K562 (cell line): ENCODE measurements at regions not wholly inside any gene's neighbourhood (a gene's known extent, or its start where the extent isn't known, plus 50 kb on each side); places are given as distances from the start of the nearest gene placed in this dataset.

Experiments
- ATAC-seq: fragments of 200-7000 bp; cut with Tn5 transposase; 3 replicates; pipeline ENCODE4 v1.9.1; 2020; ENCODE audit warnings: moderate library complexity
- BruUV-seq: library from RNA; stranded (reverse); fragments of 400-500 nt; replicated peaks from 2 replicates; lab custom pipeline; 2021; lab: Mats Ljungman, UMichigan
- CTCF ChIA-PET: fragments of 300-600 bp; formaldehyde crosslinking; extraction: SDS; loops from one replicate; lab custom pipeline; 2021; ENCODE audit warnings: low intra/inter-chr PET ratio; lab: Yijun Ruan, JAX
- POLR2A ChIA-PET: fragments of 300-600, 350-650 bp; sonication (Branson Sonifier 250); formaldehyde crosslinking; extraction: SDS; loops from one replicate; lab custom pipeline; 2021; ENCODE audit warnings: antibody characterized with exemption, inconsistent platforms; lab: Yijun Ruan, JAX
- DNase-seq, 4 experiments: peaks; one replicate each; pipeline versions ENCODE4 v3.0.0 to v3.0.0-alpha.2; 2011 to 2018; ENCODE audit warnings: low spot score in 3 of 4, mixed read lengths in 3 of 4; ENCODE audit errors: extremely low read depth in 1 of 4
- FAIRE-seq: peaks from 2 replicates; lab custom pipeline; 2011; peaks lifted over from hg19 to GRCh38; lab: Jason Lieb, UNC
- H2AFZ ChIP-seq: 2 replicates; pipeline ENCODE4 v1.6.0; 2011; ENCODE audit warnings: low read depth, low read length, control low read depth, inconsistent platforms
- H3K27ac ChIP-seq: fragments of 200-600 bp; 3 replicates; pipeline ENCODE4 v1.8.0; 2011; ENCODE audit warnings: low read depth, mild to moderate bottlenecking, control low read depth, inconsistent platforms, low read length, moderate library complexity, mixed read lengths; ENCODE audit errors: extremely low read depth
- H3K27me3 ChIP-seq, 2 experiments: fragments of 300-600 bp in 1 of 2; 2 replicates in 1 of 2; 3 replicates in 1 of 2; pipeline versions ENCODE4 v1.6.0 to v1.8.0; 2011; ENCODE audit warnings: inconsistent platforms in 2 of 2, low read length in 2 of 2, mild to moderate bottlenecking in 1 of 2, mixed read lengths in 1 of 2, moderate library complexity in 1 of 2; ENCODE audit not compliant: control insufficient read depth in 2 of 2, insufficient read depth in 2 of 2
- H3K36me3 ChIP-seq: fragments of 300-600 bp; 3 replicates; pipeline ENCODE4 v1.8.0; 2011; ENCODE audit warnings: mild to moderate bottlenecking, low read length, inconsistent platforms; ENCODE audit not compliant: control insufficient read depth, insufficient read depth
- H3K4me1 ChIP-seq, 2 experiments: fragments of 200-600 bp in 1 of 2; replicated peaks in 1 of 2; 2 replicates in 1 of 2; 3 replicates in 1 of 2; pipeline versions ENCODE4 v1.5.1 to v1.8.0; 2011; ENCODE audit warnings: inconsistent platforms in 2 of 2, low read length in 2 of 2, mild to moderate bottlenecking in 1 of 2, mixed read lengths in 1 of 2, moderate library complexity in 1 of 2; ENCODE audit not compliant: control insufficient read depth in 2 of 2, insufficient read depth in 2 of 2
- H3K4me2 ChIP-seq: 2 replicates; pipeline ENCODE4 v1.6.1; 2011; ENCODE audit warnings: low read length, control low read depth, inconsistent platforms, mixed read lengths; ENCODE audit not compliant: insufficient read depth
- H3K4me3 ChIP-seq: fragments of 200-600 bp; sonication (generic), shearing (Covaris generic); 2 replicates; pipeline ENCODE4 v1.5.1; 2016; ENCODE audit warnings: control low read depth, inconsistent platforms
- H3K79me2 ChIP-seq: fragments of 200-600 bp; 3 replicates; pipeline ENCODE4 v1.8.0; 2011; ENCODE audit warnings: low read length, inconsistent platforms; ENCODE audit not compliant: control insufficient read depth, insufficient read depth
- H3K9ac ChIP-seq, 2 experiments: 2 replicates each; pipeline versions ENCODE4 v1.6.0 to v1.6.1; 2011; ENCODE audit warnings: low read depth in 2 of 2, low read length in 2 of 2, control low read depth in 1 of 2, inconsistent platforms in 1 of 2, mild to moderate bottlenecking in 1 of 2, mixed read lengths in 1 of 2; ENCODE audit not compliant: insufficient read depth in 1 of 2
- H3K9me1 ChIP-seq: one replicate; pipeline ENCODE4 v1.6.0; 2011; ENCODE audit warnings: inconsistent platforms, mild to moderate bottlenecking, low read length, moderate library complexity; ENCODE audit not compliant: control insufficient read depth, insufficient read depth
- H3K9me3 ChIP-seq: replicated peaks from 2 replicates; pipeline ENCODE4 v1.5.1; 2011; ENCODE audit warnings: low read depth, low read length, inconsistent platforms; ENCODE audit not compliant: control insufficient read depth, insufficient read depth
- H4K20me1 ChIP-seq: replicated peaks from 2 replicates; pipeline ENCODE4 v1.6.1; 2011; ENCODE audit warnings: low read length, inconsistent platforms, mixed read lengths; ENCODE audit not compliant: control insufficient read depth, insufficient read depth
- CAMTA2 ChIP-seq: fragments of 250-450 bp; sonication (Bioruptor Pico); conservative IDR thresholded peaks from 2 replicates; pipeline ENCODE4 v1.5.1; 2022
- CBFA2T2 ChIP-seq: fragments of 450-650 bp; conservative IDR thresholded peaks from 2 replicates; pipeline ENCODE4 v1.6.1; 2017; ENCODE audit warnings: mild to moderate bottlenecking
- CBFA2T3 ChIP-seq: fragments of 450-650 bp; IDR thresholded peaks from 2 replicates; pipeline ENCODE4 v1.6.1; 2017
- MCM3 ChIP-seq: fragments of 450-650 bp; IDR thresholded peaks from 2 replicates; pipeline ENCODE4 v1.6.1; 2016
- NR3C1 ChIP-seq: sonication (generic); formaldehyde crosslinking; IDR thresholded peaks from 2 replicates; pipeline ENCODE4 v1.8.1; 2022; ENCODE audit warnings: missing genetic modification reagents
- PHTF2 ChIP-seq: fragments of 250-450 bp; sonication (Bioruptor Pico); IDR thresholded peaks from 2 replicates; pipeline ENCODE4 v1.5.0; 2021; ENCODE audit warnings: mild to moderate bottlenecking
- SMARCA4 ChIP-seq: fragments of 450-650 bp; IDR thresholded peaks from 2 replicates; pipeline ENCODE4 v1.6.1; 2016
- SNIP1 ChIP-seq: fragments of 450-650 bp; IDR thresholded peaks from 2 replicates; pipeline ENCODE4 v1.7.1; 2017; ENCODE audit warnings: low read depth, mild to moderate bottlenecking
- SUPT5H ChIP-seq: fragments of 450-650 bp; IDR thresholded peaks from 2 replicates; pipeline ENCODE4 v1.6.1; 2016
- TSC22D4 ChIP-seq: fragments of 450-650 bp; IDR thresholded peaks from 2 replicates; pipeline ENCODE4 v1.6.1; 2016; ENCODE audit warnings: missing genetic modification characterization, missing biosample characterization, control low read depth
- ZBED1 ChIP-seq: IDR thresholded peaks from 2 replicates; pipeline ENCODE4 v1.6.1; 2014
- WGBS: fragments of 100-300 bp; shearing (Covaris generic); methylation state at CpG from one replicate; pipeline ENCODE4 v1.1.6; 2016; ENCODE audit warnings: low coverage, mixed read lengths; ENCODE audit not compliant: insufficient coverage; ENCODE audit errors: missing lambda C conversion rate; 5-methylcytosine and 5-hydroxymethylcytosine counted together
- in situ Hi-C: fragments of 300-500 bp; cut with MboI; formaldehyde crosslinking; loops from 4 replicates; pipeline ENCODE4 v1.15.0; 2018; ENCODE audit warnings: inconsistent platforms, mixed read lengths
- intact Hi-C: fragments of 100-400 bp; cut with micrococcal nuclease; formaldehyde crosslinking; loops from 2 replicates; pipeline ENCODE4 v1.14.2; 2022

GRCh38 chr9:26612211-26612610 is 280.4 kb downstream of the CAAP1 start:
- FAIRE-seq, result no peak
- no TSS peak for BruUV-seq
- WGBS, result no CpG with 5 or more reads among the region's 3 CpGs

DNA sequence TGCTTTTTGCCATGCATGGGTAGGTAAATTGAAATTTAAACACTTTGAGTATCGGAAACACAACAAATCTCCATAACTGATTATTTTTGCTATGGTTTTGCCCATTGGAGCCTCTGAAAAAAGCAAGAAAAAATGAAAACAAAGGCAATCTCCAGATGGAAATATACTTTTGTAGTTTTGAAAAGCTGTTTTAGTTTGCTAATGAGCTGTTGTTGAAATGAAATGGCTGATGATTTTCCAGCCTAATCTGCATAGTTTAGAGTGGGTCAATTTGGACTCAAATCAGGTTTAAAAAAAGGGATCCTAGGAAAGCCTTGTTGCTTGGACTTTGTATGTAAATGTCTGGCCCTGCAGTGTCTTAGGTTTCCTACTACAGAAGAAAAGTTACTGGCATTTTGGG is 285.8 kb downstream of the CAAP1 start:
- no peak overlapping the region for H3K9ac ChIP-seq
- DNase-seq (no peak), FAIRE-seq (no peak), ATAC-seq (no peak)
- ChIA-PET POLR2A (no interaction called here), CTCF (no interaction called here)
- H3K79me2 ChIP-seq, result no peaks in the 10 kb centered on the region
- no peak overlapping the region for H3K4me2 ChIP-seq
- no TSS peak for BruUV-seq
- no peaks in the 10 kb centered on the region for H3K36me3 ChIP-seq
- H3K4me1 ChIP-seq, result no peaks in the 10 kb centered on the region
- intact Hi-C loops (no loop called here), in situ Hi-C loops (no loop called here)
- H3K27ac ChIP-seq, result no peak overlapping the region
- no peak overlapping the region for H2AFZ ChIP-seq
- TF ChIP-seq SNIP1, result no peak
- no peak for TF ChIP-seq SUPT5H
- no peak for TF ChIP-seq SMARCA4
- TF ChIP-seq ZBED1, result no peak
- no peak for TF ChIP-seq CAMTA2 (CRISPR knock-in tag)
- TF ChIP-seq CBFA2T2, result no peak
- no peak for TF ChIP-seq TSC22D4 (tag)
- H3K4me3 ChIP-seq, result no peak overlapping the region
- 0% methylated on average over 1 of the region's 1 CpG for WGBS
- no peaks in the 10 kb centered on the region for H4K20me1 ChIP-seq
- no peaks in the 10 kb centered on the region for H3K9me1 ChIP-seq
- no peaks in the 10 kb centered on the region for H3K27me3 ChIP-seq
- H3K9me3 ChIP-seq, result no peaks in the 10 kb centered on the region

More at GRCh38 chr9:26612211-26612610, 280.4 kb downstream of the CAAP1 start:
- Histone ChIP-seq H3K4me1 (no peaks in the 10 kb centered on the region), H3K9me1 (no peaks in the 10 kb centered on the region), H3K9ac (no peak overlapping the region), H3K4me2 (no peak overlapping the region), H3K27ac (no peak overlapping the region), H3K27me3 (no peaks in the 10 kb centered on the region), H3K79me2 (no peaks in the 10 kb centered on the region), H3K36me3 (no peaks in the 10 kb centered on the region), H3K4me3 (no peak overlapping the region), H3K9me3 (no peaks in the 10 kb centered on the region), H2AFZ (no peak overlapping the region), H4K20me1 (no peaks in the 10 kb centered on the region)
- in situ Hi-C loops, result no loop called here
- TF ChIP-seq PHTF2 (CRISPR knock-in tag) (no peak), CBFA2T3 (0 out of 2 replicates have a peak, but pooled peaks have one; percentile 6), NR3C1 (CRISPR knock-in tag) (no peak), MCM3 (no peak)
- ChIA-PET POLR2A (no interaction called here), CTCF (no interaction called here)
- ATAC-seq (no peak), DNase-seq (no peak)
- intact Hi-C loops, result no loop called here
